GM12878 (cell line): ENCODE measurements at regions not wholly inside any gene's neighbourhood (a gene's known extent, or its start where the extent isn't known, plus 50 kb on each side); places are given as distances from the start of the nearest gene placed in this dataset.

Experiments used
- ATAC-seq: fragments of 200-7000 bp; cut with Tn5 transposase; 3 replicates; pipeline ENCODE4 v1.9.1; 2020; ENCODE audit warnings: mild to moderate bottlenecking, moderate library complexity
- BruUV-seq: library from RNA; stranded (reverse); fragments of 400-500 nt; replicated peaks from 2 replicates; lab custom pipeline; 2021; lab: Mats Ljungman, UMichigan
- CTCF ChIA-PET: fragments of 300-600 bp; sonication (Branson Sonifier 250); formaldehyde crosslinking; extraction: SDS; loops from one replicate; lab custom pipeline; 2021; ENCODE audit warnings: inconsistent platforms; lab: Yijun Ruan, JAX
- POLR2A ChIA-PET: fragments of 350-600 bp; formaldehyde crosslinking; extraction: SDS; loops from one replicate; lab custom pipeline; 2021; ENCODE audit warnings: inconsistent platforms; lab: Charles Lee
- RAD21 ChIA-PET: fragments of 300-600 bp; sonication (Branson Sonifier 250); formaldehyde crosslinking; loops from one replicate; lab custom pipeline; 2023; ENCODE audit warnings: antibody characterized with exemption; ENCODE audit not compliant: unreplicated experiment; lab: Charles Lee
- SMC1A ChIA-PET: fragments of 300-600 bp; sonication (Branson Sonifier 250); formaldehyde crosslinking; loops from one replicate; lab custom pipeline; 2023; ENCODE audit not compliant: unreplicated experiment, uncharacterized antibody; lab: Charles Lee
- DNase-seq: peaks from one replicate; pipeline ENCODE4 v3.0.0-alpha.2; 2011; ENCODE audit warnings: low read depth, low spot score
- FAIRE-seq: peaks from 3 replicates; lab custom pipeline; 2011; peaks lifted over from hg19 to GRCh38; lab: Jason Lieb, UNC
- H2AFZ ChIP-seq: 2 replicates; pipeline ENCODE4 v1.6.0; 2011; ENCODE audit warnings: low read depth, low read length, control low read depth; ENCODE audit not compliant: control insufficient read depth
- H3K27ac ChIP-seq: 2 replicates; pipeline ENCODE4 v1.5.1; 2011; ENCODE audit warnings: control low read depth; ENCODE audit not compliant: control insufficient read depth, insufficient read depth
- H3K27me3 ChIP-seq, 2 experiments: replicated peaks in 1 of 2; 2 replicates each; pipeline versions ENCODE4 v1.6.0 to v1.6.1; 2011; ENCODE audit warnings: low read length in 1 of 2; ENCODE audit not compliant: control insufficient read depth in 2 of 2, insufficient read depth in 2 of 2
- H3K36me3 ChIP-seq, 2 experiments: 2 replicates each; pipeline ENCODE4 v1.5.1; 2011; ENCODE audit warnings: low read length in 1 of 2; ENCODE audit not compliant: control insufficient read depth in 2 of 2, insufficient read depth in 2 of 2
- H3K4me1 ChIP-seq: 2 replicates; pipeline ENCODE4 v1.6.1; 2011; ENCODE audit warnings: mild to moderate bottlenecking, low read length, moderate library complexity, mixed read lengths; ENCODE audit not compliant: control insufficient read depth, insufficient read depth
- H3K4me2 ChIP-seq: 2 replicates; pipeline ENCODE4 v1.6.0; 2011; ENCODE audit warnings: control low read depth; ENCODE audit not compliant: control insufficient read depth, insufficient read depth
- H3K4me3 ChIP-seq: fragments of 200-600 bp; sonication (generic); 2 replicates; pipeline ENCODE4 v1.5.1; 2016
- H3K79me2 ChIP-seq: 2 replicates; pipeline ENCODE4 v1.6.0; 2011; ENCODE audit warnings: low read length; ENCODE audit not compliant: control insufficient read depth, insufficient read depth
- H3K9ac ChIP-seq: 2 replicates; pipeline ENCODE4 v1.8.0; 2011; ENCODE audit warnings: low read length, control low read depth, mixed read lengths; ENCODE audit not compliant: control insufficient read depth, insufficient read depth
- H3K9me3 ChIP-seq: replicated peaks from 3 replicates; pipeline ENCODE4 v1.5.1; 2011; ENCODE audit warnings: mild to moderate bottlenecking, low read length; ENCODE audit not compliant: control insufficient read depth, insufficient read depth
- H4K20me1 ChIP-seq: 2 replicates; pipeline ENCODE4 v1.6.0; 2011; ENCODE audit not compliant: control insufficient read depth, insufficient read depth
- E2F8 ChIP-seq: fragments of 450-650 bp; IDR thresholded peaks from 2 replicates; pipeline ENCODE4 v1.6.1; 2018; ENCODE audit warnings: mild to moderate bottlenecking, low read depth, moderate library complexity; ENCODE audit not compliant: partially characterized antibody
- HDAC6 ChIP-seq: fragments of 200-600 bp; sonication (generic); IDR thresholded peaks from one replicate; pipeline ENCODE4 v1.8.0; 2017; ENCODE audit warnings: antibody characterized with exemption; ENCODE audit not compliant: unreplicated experiment
- MAX ChIP-seq: IDR thresholded peaks from 2 replicates; pipeline ENCODE4 v1.6.1; 2012; ENCODE audit warnings: low read depth, low read length, improper control_type of control experiment
- NR2C2 ChIP-seq: IDR thresholded peaks from 2 replicates; pipeline ENCODE4 v1.6.1; 2011; ENCODE audit warnings: borderline replicate concordance, low read depth; ENCODE audit not compliant: control insufficient read depth, insufficient read length
- NR2F1 ChIP-seq: fragments of 450-650 bp; conservative IDR thresholded peaks from 2 replicates; pipeline ENCODE4 v1.6.1; 2017; ENCODE audit warnings: mild to moderate bottlenecking
- SMARCA5 ChIP-seq: fragments of 450-650 bp; IDR thresholded peaks from 2 replicates; pipeline ENCODE4 v1.6.1; 2017; ENCODE audit warnings: mild to moderate bottlenecking
- SREBF2 ChIP-seq: IDR thresholded peaks from 2 replicates; pipeline ENCODE4 v1.6.1; 2012; ENCODE audit warnings: mild to moderate bottlenecking, low read length
- STAT3 ChIP-seq: IDR thresholded peaks from 2 replicates; pipeline ENCODE4 v1.6.1; 2011; ENCODE audit warnings: low read depth, low read length, improper control_type of control experiment
- SUZ12 ChIP-seq: fragments of 200-600 bp; sonication (generic); IDR thresholded peaks from one replicate; pipeline ENCODE4 v1.6.1; 2018; ENCODE audit warnings: antibody characterized with exemption, mild to moderate bottlenecking; ENCODE audit not compliant: unreplicated experiment
- TBL1XR1 ChIP-seq: IDR thresholded peaks from 2 replicates; pipeline ENCODE4 v1.6.1; 2012; ENCODE audit warnings: low read depth, low read length, improper control_type of control experiment
- WGBS: methylation state at CpG from one replicate; pipeline ENCODE4 v1.1.6; 2016; ENCODE audit warnings: low lambda C conversion rate; ENCODE audit not compliant: insufficient replicate concordance, insufficient coverage; ENCODE audit errors: missing lambda C conversion rate; 5-methylcytosine and 5-hydroxymethylcytosine counted together
- in situ Hi-C: fragments of 300-500 bp; cut with MboI; formaldehyde crosslinking; loops from 9 replicates; pipeline ENCODE4 v1.14.3; 2018; ENCODE audit warnings: mixed read lengths
- intact Hi-C: fragments of 100-400 bp; cut with micrococcal nuclease; formaldehyde crosslinking; loops from one replicate; pipeline ENCODE4 v1.14.2; 2022; ENCODE audit not compliant: unreplicated experiment

GRCh38 chr3:82773207-82773606, 1011.8 kb upstream of the GBE1 start:
- H3K9me3 ChIP-seq = no peaks in the 10 kb centered on the region
- DNase-seq = no peak
- intact Hi-C loops = no loop called here
- ChIA-PET RAD21 (no interaction called here), POLR2A (no interaction called here)
- H3K4me1 ChIP-seq = no peaks in the 10 kb centered on the region
- no peaks in the 10 kb centered on the region for H3K79me2 ChIP-seq
- H3K4me3 ChIP-seq = no peak overlapping the region
- no peak overlapping the region for H3K27ac ChIP-seq
- TF ChIP-seq TBL1XR1 (no peak), SUZ12 (no peak), NR2C2 (no peak), STAT3 (no peak), MAX (no peak), E2F8 (no peak), HDAC6 (no peak), SMARCA5 (no peak), SREBF2 (no peak), NR2F1 (no peak)
- TF ChIP-seq, all 136 proteins: peak for 0
- FAIRE-seq = no peak
- no peak for ATAC-seq
- 12% methylated on average over 4 of the region's 4 CpGs for WGBS
- H3K27me3 ChIP-seq = no peaks in the 10 kb centered on the region
- H3K9ac ChIP-seq = no peak overlapping the region
- H3K4me2 ChIP-seq = no peak overlapping the region
- no peak overlapping the region for H2AFZ ChIP-seq
- SMC1A ChIA-PET = no interaction called here
- CTCF ChIA-PET = no interaction called here
- H3K36me3 ChIP-seq = no peaks in the 10 kb centered on the region
- no peaks in the 10 kb centered on the region for H4K20me1 ChIP-seq
- in situ Hi-C loops = no loop called here
- no TSS peak for BruUV-seq
